Natural killer cell treated with Interleukin-12 subunit alpha and Interleukin-12 subunit beta and Interleukin-15 and Interleukin-18, amount 100 ng/mL, for 72 hours (primary cell): ENCODE measurements at regions not wholly inside any gene's neighbourhood (a gene's known extent, or its start where the extent isn't known, plus 50 kb on each side); places are given as distances from the start of the nearest gene placed in this dataset.
A peak's percentile ranks its signal among the peaks of the same experiment; 100 is the strongest.
"Not testable (repeated sequence)": the region's sequence is repeated elsewhere in the genome, so short reads cannot be mapped to it uniquely, and the experiment has no call there.

Experiments
- ATAC-seq, 2 donors: fragments of 150-1000 bp; cut with Tn5 transposase in 1 of 2; sonication (Bioruptor Pico), chemical (Tn5 transposase) in 1 of 2; 2 replicates each; pipeline ENCODE4 v1.10.0; 2021
- DNase-seq: peaks from one replicate; pipeline ENCODE4 v3.0.0; 2022; ENCODE audit warnings: low spot score
- H3K27ac Mint-ChIP-seq, 2 donors: 1 replicate in 1 of 2; 2 replicates in 1 of 2; pipeline ENCODE4 v1.8.0; 2022; ENCODE audit warnings: mixed read lengths in 2 of 2, mild to moderate bottlenecking in 1 of 2, moderate library complexity in 1 of 2
- H3K27me3 Mint-ChIP-seq, 2 donors: 1 replicate in 1 of 2; 2 replicates in 1 of 2; pipeline ENCODE4 v1.8.0; 2022; ENCODE audit warnings: mixed read lengths in 2 of 2
- H3K36me3 Mint-ChIP-seq: one replicate; pipeline ENCODE4 v1.8.0; 2022; ENCODE audit warnings: mixed read lengths
- H3K4me1 Mint-ChIP-seq, 2 donors: 1 replicate in 1 of 2; 2 replicates in 1 of 2; pipeline ENCODE4 v1.8.0; 2022; ENCODE audit warnings: low read depth in 2 of 2, mixed read lengths in 2 of 2, mild to moderate bottlenecking in 1 of 2
- H3K4me3 Mint-ChIP-seq: one replicate; pipeline ENCODE4 v1.8.0; 2022; ENCODE audit warnings: mixed read lengths
- H3K9me3 Mint-ChIP-seq: 2 replicates; pipeline ENCODE4 v1.8.0; 2022; ENCODE audit warnings: mixed read lengths

DNA sequence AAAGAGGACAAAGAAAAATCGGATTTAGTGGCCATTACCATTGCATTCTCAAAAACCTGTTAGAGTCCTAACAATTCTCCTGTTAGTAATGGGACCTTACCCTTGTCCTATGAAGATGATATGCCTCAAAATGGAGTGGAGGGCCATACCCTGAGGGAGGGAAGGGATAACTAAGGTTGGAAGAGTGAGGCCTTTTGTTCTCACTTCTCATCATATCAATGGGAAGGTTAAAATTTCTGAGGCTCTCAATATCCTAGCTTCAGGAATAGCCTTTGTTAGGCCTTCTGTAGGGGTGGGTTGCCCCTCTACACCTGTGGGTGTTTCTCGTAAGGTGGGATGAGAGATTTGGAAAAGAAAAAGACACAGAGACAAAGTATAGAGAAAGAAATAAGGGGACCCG, 109.4 kb upstream of the SGIP1 start:
- not testable (repeated sequence) for H3K4me3 Mint-ChIP-seq, H3K27me3 Mint-ChIP-seq, ATAC-seq, DNase-seq, H3K27ac Mint-ChIP-seq
- Mint-ChIP-seq H3K4me1 (peaks cover 11 to 12% of the 10 kb centered on the region in 2 donors), H3K36me3 (peaks cover 11% of the 10 kb centered on the region), H3K9me3 (peaks cover 10% of the 10 kb centered on the region)

DNA sequence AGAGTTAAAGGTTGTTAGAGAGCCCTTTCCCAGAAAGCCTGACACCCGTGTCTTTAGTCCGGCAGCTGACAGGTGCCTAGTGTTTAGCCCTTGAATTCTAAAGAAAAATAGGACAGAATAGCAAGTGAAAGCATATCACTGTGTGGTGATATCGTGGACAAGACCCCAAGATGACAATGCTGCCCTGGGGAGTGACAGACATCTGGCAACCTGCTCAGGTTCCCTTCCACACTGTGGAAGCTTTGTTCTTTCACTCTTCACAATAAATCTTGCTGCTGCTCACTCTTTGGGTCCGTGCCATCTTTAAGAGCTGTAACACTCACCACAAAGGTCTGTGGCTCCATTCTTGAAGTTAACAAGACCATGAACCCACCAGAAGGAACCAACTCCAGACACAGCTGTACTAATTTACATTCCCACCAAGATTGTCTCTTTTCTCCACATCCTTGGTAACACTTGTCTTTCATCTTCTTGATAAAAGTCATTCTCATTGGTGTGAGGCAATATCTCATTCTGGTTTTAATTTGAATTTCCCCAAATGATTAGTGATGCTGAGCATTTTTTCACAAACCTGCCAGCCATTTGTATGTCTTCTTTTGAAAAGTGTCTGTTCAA, 107.6 kb upstream of the SGIP1 start:
- H3K27ac Mint-ChIP-seq: peak overlapping the region in 1 of 2 donors; percentile 76

DNA sequence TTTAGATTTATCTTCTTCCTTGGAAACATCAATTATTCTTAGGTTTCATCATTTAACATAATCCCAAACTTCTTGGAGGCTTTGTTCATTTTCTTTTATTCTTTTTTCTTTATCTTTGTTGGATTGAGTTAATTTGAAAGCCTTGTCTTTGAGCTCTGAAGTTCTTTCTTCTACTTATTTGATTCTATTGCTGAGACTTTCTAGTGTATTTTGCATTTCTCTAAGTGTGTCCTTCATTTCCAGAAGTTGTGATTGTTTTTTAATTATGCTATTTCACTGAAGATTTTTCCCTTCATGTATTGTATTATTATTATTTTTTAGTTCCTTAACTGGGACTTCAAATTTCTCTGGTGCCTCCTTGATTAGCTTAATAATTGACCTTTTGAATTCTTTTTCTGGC, 103.1 kb upstream of the SGIP1 start:
- H3K4me3 Mint-ChIP-seq, DNase-seq, ATAC-seq, H3K27me3 Mint-ChIP-seq, H3K27ac Mint-ChIP-seq: not testable (repeated sequence)
- Mint-ChIP-seq H3K9me3 (peaks cover 24% of the 10 kb centered on the region), H3K4me1 (peaks cover 10 to 15% of the 10 kb centered on the region in 2 donors), H3K36me3 (peaks cover 31% of the 10 kb centered on the region)

More for the DNA sequence above, 107.6 kb upstream of the SGIP1 start:
- ATAC-seq (no peak), DNase-seq (no peak)
- no peaks in the 10 kb centered on the region for H3K27me3 Mint-ChIP-seq
- H3K4me1 Mint-ChIP-seq: peaks cover 11 to 12% of the 10 kb centered on the region in 2 donors
- peaks cover 21% of the 10 kb centered on the region for H3K9me3 Mint-ChIP-seq
- no peak overlapping the region for H3K4me3 Mint-ChIP-seq
- H3K36me3 Mint-ChIP-seq: peaks cover 27% of the 10 kb centered on the region

DNA sequence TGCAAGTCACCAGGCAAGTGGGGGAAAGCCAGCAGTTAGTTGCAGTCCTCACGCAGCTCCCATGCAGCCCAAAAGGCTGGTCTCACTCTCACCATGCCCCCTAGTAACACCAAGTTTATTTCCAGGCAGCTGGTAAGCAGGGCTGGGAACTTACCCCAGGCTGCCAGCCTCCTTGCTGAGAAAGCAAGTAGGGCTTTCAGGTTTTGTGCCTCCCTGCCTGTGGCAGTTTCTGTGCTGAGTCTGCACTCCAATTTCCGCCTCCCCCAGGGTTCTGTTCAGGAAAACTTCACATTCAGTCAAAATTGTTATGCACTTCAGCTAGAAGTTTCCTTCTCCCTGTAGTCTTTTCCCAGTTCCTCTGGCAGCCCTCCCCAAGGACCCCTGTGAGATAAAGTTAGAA, 102.0 kb upstream of the SGIP1 start:
- DNase-seq (no peak), ATAC-seq (no peak)
- Mint-ChIP-seq H3K36me3 (peaks cover 31% of the 10 kb centered on the region), H3K27me3 (peaks cover 0 to 3% of the 10 kb centered on the region in 2 donors), H3K4me3 (no peak overlapping the region), H3K27ac (no peak overlapping the region), H3K9me3 (peaks cover 24% of the 10 kb centered on the region), H3K4me1 (peaks cover 10 to 16% of the 10 kb centered on the region in 2 donors)

DNA sequence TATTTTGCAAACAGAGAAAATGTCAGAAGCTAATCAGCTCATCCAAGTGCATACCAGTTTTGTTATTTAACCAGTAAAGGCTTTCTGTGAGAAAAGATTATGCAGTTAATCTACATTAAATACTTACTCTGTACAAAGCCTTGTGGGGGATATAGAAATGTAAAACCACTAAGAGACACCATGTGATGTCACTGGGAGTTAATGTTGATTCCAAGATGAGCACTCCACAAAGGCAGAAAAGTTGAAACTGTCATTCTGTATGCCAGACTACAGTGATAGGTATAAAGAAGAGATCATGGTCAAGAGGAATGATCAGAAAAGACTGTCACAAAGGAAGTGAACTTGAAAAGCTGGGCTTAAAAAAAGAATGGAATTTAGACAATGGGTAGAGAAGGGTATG, 100.3 kb upstream of the SGIP1 start:
- Mint-ChIP-seq H3K4me1 (peaks cover 20 to 21% of the 10 kb centered on the region in 2 donors), H3K27me3 (peaks cover 0 to 3% of the 10 kb centered on the region in 2 donors), H3K9me3 (peaks cover 19% of the 10 kb centered on the region), H3K4me3 (no peak overlapping the region), H3K36me3 (peaks cover 31% of the 10 kb centered on the region), H3K27ac (peak overlapping the region in 1 of 2 donors; percentile 2)
- ATAC-seq: no peak
- no peak for DNase-seq

DNA sequence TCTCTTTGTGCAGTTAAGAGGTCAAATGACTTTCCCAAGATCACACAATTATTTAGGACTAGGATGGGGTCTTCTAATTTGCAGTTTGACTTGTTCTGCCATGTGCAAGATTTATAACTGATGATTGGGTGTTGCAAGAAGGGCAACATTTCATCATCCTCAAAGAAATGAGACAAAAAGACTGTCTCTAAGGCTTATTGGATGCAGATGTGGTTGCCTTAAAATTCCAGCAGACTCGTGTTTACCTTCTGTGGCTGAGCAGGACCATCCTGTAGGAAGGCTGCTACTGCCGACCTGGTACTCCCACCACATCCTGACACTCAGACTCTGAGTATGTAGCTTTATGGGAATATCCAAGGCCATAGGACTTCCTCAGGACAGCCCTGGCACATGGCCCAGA, 99.9 kb upstream of the SGIP1 start:
- ATAC-seq: no peak
- peaks cover 29% of the 10 kb centered on the region for H3K36me3 Mint-ChIP-seq
- H3K9me3 Mint-ChIP-seq: peaks cover 16% of the 10 kb centered on the region

DNA sequence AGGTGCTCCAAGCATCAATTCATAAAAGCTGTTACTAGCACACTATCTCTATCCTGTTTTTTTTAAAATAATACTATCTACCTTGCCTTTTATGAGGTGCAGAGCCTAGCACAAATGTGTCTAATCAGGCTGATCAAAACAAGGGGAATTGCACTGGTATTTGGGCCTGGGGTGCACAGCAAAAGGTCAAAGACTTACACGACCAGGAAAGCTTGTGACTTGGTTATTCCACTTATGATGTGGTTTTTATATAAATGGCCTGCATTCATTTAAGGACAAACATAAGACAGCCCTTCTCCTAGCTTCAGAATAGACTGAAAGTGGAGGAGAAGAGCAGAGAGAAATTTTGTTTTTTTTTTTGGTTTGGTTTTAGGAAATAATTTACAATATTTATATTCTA, 98.4 kb upstream of the SGIP1 start:
- no peak for DNase-seq
- peaks cover 35 to 37% of the 10 kb centered on the region in 2 donors for H3K4me1 Mint-ChIP-seq
- peaks cover 18% of the 10 kb centered on the region for H3K36me3 Mint-ChIP-seq
- H3K27me3 Mint-ChIP-seq: peaks cover 0 to 3% of the 10 kb centered on the region in 2 donors
- no peak overlapping the region for H3K27ac Mint-ChIP-seq
- peaks cover 9% of the 10 kb centered on the region for H3K9me3 Mint-ChIP-seq
- no peak for ATAC-seq
- H3K4me3 Mint-ChIP-seq: no peak overlapping the region

More for the DNA sequence above, 99.9 kb upstream of the SGIP1 start:
- Mint-ChIP-seq H3K4me1 (peaks cover 25 to 26% of the 10 kb centered on the region in 2 donors), H3K27me3 (peaks cover 0 to 3% of the 10 kb centered on the region in 2 donors), H3K4me3 (no peak overlapping the region), H3K27ac (peak overlapping the region in 1 of 2 donors; percentile 2)
- DNase-seq: no peak

DNA sequence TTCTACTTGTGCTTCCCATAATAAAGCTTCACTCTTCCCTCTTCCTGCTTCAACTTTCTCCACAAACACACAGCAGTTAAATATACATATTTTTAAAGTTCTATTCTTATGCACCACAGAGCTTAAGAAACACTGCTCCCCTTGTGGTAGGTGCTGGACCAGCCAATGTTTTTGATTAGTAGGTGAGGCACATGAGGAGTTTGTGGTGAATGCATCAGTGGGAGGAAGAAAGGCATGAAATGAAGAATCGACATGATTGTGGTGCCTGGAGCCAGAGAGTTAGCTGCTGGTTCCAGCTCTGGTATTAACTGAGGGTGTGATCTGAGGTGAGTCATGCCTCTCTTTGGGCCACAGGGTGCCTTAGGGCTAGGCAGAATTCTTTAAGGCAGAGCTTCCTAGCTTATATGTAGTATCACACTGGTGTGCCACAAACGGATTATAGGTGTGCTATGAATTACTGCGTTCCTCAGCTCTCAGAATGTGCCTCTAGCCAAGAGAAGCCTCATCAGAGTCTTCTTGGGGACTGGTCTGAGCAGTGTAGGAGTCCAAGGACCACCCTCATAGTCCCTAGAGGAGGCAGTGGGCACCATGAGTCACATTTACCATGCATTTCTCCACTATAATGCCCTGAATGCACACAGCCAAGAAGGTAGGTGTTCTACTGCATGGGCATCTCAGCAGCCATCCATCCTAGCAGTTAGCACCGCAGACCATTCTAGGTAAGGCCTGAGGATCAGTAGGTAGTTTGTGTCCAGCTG, 97.4 kb upstream of the SGIP1 start:
- peak; percentile 89 to 96 for ATAC-seq
- Mint-ChIP-seq H3K4me1 (peaks cover 35 to 37% of the 10 kb centered on the region in 2 donors), H3K27ac (peak overlapping the region; percentile 54 to 60), H3K36me3 (peaks cover 7% of the 10 kb centered on the region), H3K9me3 (peaks cover 1% of the 10 kb centered on the region), H3K4me3 (peak overlapping the region; percentile 58), H3K27me3 (peaks cover 0 to 3% of the 10 kb centered on the region in 2 donors)
- DNase-seq: peak; percentile 72

DNA sequence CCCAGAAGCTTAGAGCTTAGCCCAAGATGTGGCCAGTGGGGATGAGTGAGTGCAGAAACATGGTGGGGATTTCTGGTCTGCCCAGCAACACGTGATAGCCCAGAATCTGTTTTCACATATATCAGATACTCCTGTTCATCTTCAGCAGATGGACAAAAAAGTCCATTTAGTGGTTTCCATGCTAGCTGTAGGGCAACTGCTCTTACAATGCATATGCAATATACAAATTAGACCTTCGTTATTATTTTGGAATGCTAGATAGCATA, 96.9 kb upstream of the SGIP1 start:
- H3K27me3 Mint-ChIP-seq: peaks cover 0 to 3% of the 10 kb centered on the region in 2 donors
- H3K4me1 Mint-ChIP-seq: peaks cover 35 to 37% of the 10 kb centered on the region in 2 donors
- no peak for DNase-seq
- no peak for ATAC-seq
- H3K4me3 Mint-ChIP-seq: peak overlapping the region; percentile 58
- H3K36me3 Mint-ChIP-seq: peaks cover 6% of the 10 kb centered on the region
- H3K27ac Mint-ChIP-seq: peak overlapping the region; percentile 54 to 60
- no peaks in the 10 kb centered on the region for H3K9me3 Mint-ChIP-seq

DNA sequence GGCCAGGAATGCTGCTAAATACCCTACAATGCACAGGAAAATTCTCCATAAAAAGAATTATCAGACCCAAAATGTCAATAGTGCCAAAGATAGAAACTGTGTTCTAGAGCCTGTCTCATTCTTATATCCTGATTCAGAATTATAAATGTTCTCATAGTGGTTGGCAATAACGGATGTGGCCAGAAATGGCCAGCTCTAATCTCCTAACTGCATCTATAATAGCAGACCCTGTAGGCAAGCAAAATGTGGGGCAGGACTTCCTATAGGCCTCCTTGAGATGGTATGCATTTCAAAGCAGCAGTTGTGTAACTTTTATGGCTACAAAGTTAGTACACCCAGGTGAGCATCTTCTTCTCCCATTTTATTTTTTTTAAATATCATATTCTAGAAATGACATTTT, 95.9 kb upstream of the SGIP1 start:
- ATAC-seq (peak in 1 of 2 donors; percentile 46), DNase-seq (no peak)
- Mint-ChIP-seq H3K27me3 (peaks cover 0 to 3% of the 10 kb centered on the region in 2 donors), H3K36me3 (peaks cover 6% of the 10 kb centered on the region), H3K9me3 (no peaks in the 10 kb centered on the region), H3K27ac (peak overlapping the region; percentile 98 to 99), H3K4me1 (peaks cover 35 to 37% of the 10 kb centered on the region in 2 donors), H3K4me3 (peak overlapping the region; percentile 90)

DNA sequence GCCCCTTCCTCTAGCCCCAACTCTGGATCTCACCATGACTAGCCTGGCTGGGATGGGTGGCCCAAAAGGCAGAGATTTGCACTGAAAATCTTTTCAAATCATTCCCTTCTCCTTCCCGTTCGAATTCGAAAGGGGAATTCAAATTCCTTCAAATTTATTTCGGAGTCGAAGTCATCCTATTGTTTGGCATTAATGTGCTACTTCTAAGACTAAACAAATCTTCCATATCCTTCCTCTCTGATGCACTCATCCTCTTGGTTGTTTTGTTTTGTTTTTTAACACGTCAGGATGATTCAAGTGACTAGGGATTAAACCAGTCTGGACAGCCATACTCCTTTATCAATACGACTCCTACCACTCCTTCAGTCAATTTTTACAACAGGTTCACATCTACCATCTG, 95.5 kb upstream of the SGIP1 start:
- peaks cover 38% of the 10 kb centered on the region in 2 donors for H3K4me1 Mint-ChIP-seq
- ATAC-seq (no peak), DNase-seq (no peak)
- H3K4me3 Mint-ChIP-seq: peak overlapping the region; percentile 90
- H3K27me3 Mint-ChIP-seq: peaks cover 0 to 3% of the 10 kb centered on the region in 2 donors
- peaks cover 6% of the 10 kb centered on the region for H3K36me3 Mint-ChIP-seq
- H3K27ac Mint-ChIP-seq: peak overlapping the region; percentile 98 to 99
- H3K9me3 Mint-ChIP-seq: no peaks in the 10 kb centered on the region

DNA sequence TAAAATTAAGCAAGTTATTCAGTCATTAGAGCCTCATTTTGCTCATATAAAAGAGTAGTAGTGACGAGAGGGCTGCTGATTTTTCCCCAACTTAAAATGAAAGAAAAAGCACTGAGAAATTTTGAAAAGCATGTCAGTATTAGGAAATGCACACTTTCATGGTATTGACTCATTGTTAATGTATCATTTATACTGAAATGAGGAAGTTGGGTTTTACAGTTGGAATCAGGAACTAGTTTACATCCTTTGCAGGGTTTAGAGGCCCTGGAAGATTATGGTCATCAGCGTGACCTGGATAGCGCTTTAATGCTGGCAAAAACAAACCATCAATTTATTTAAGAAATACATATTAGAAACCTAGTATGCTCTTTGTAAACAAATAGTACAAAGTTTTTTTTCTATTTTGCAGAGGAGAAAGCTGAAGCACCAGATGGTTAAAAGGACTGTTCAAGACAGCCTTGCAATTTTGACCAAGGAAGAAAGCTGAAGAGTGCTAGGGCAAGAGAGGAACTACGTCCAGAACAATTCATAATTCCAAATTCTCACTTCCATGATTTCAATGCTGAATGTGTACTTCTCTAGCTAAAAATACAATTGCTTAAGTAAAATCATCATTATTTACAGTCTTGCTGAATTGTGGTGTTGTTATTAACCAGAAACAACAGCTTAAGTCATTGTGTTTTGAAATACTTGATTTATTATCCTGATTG, 94.8 kb upstream of the SGIP1 start:
- ATAC-seq: peak; percentile 64 to 79
- Mint-ChIP-seq H3K27me3 (no peaks in the 10 kb centered on the region), H3K9me3 (no peaks in the 10 kb centered on the region), H3K36me3 (peaks cover 6% of the 10 kb centered on the region), H3K4me3 (peak overlapping the region; percentile 90), H3K27ac (peak overlapping the region; percentile 98 to 99), H3K4me1 (peaks cover 40 to 45% of the 10 kb centered on the region in 2 donors)
- DNase-seq: no peak

DNA sequence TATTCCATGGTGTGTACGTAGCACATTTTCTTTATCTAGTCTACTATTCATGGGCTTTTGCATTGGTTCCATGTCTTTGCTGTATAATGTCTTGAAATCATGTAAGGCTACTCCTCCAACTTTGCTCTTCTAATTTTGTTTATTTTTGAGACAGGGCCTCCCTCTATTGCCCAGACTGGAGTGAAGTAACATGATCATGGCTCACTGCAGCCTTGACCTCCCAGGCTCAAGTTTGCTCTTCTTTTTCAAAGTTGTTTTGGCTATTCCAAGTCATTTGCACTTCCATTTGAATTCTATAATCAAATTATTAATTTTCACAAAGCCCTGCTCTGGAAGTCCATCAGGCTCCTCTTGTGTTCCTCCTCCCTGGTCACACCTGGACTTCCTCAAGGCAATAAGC, 90.2 kb upstream of the SGIP1 start:
- Mint-ChIP-seq H3K27me3 (peaks cover 0 to 5% of the 10 kb centered on the region in 2 donors), H3K36me3 (peaks cover 1% of the 10 kb centered on the region), H3K4me3 (no peak overlapping the region), H3K9me3 (no peaks in the 10 kb centered on the region), H3K4me1 (peaks cover 39 to 43% of the 10 kb centered on the region in 2 donors), H3K27ac (peak overlapping the region; percentile 89 to 95)
- DNase-seq (no peak), ATAC-seq (no peak)
